Fibroblast of skin of right quadriceps (primary cell): ENCODE measurements at regions not wholly inside any gene's neighbourhood (a gene's known extent, or its start where the extent isn't known, plus 50 kb on each side); places are given as distances from the start of the nearest gene placed in this dataset.
"Not testable (repeated sequence)": the region's sequence is repeated elsewhere in the genome, so short reads cannot be mapped to it uniquely, and the experiment has no call there.

Experiments
- DNase-seq: peaks from one replicate; pipeline ENCODE4 v3.0.0-alpha.2; 2013

DNA sequence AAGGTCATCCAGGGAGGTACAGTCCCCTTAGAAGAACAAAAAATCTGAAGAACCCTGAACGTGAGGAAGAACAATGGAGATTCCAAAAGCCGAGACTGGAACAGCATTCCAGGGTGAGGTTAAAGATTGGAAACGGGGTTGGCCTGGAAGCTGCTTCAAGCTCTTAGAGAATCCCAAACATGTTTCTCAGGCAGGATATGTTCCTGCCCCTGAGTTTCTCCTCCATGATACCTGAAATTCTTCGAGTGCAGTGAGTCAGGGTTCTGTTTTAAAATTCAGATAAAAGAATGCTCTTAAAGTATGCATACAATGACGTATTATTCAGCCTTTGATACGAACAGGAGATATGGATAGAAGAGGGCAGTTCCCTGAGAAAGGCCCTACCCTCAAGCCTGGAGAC is 293.1 kb downstream of the HS3ST3B1 start:
- no peak for DNase-seq

DNA sequence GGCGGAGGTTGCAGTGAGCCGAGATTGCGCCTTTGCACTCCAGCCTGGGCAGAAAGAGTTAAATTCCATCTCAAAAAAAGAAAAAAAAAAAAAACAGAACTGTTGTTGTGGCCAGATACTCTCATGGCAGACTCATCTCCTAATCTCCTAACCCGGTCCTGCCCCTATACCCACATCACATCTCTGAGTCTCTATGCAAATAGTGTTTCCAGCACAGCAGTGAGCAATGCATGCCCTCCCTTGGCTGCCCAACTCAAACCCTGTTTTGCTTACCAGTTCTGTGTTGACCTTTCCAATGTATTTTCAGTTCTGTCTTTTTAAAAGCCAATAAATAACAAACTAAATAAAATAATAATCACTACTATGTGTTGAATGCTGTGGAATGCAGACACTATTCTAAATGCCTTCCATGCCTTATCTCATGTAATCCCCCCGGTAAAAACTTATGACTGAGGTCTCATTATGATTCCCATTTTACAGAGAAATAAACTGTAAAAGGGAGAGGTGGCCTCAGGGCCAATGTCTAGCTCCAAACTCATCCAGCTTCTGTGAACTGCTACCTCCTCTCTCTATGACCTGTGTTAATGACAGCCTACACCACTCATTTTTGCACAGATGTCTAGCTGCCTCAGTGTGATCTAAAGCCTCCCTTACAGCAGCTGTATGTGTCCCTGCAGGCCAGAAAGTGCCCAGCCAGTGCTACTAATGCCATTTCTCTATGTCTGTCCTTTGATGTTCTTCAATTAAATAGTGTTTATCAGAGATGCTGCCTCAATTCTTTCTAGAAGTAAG is 289.8 kb downstream of the HS3ST3B1 start:
- no peak for DNase-seq

DNA sequence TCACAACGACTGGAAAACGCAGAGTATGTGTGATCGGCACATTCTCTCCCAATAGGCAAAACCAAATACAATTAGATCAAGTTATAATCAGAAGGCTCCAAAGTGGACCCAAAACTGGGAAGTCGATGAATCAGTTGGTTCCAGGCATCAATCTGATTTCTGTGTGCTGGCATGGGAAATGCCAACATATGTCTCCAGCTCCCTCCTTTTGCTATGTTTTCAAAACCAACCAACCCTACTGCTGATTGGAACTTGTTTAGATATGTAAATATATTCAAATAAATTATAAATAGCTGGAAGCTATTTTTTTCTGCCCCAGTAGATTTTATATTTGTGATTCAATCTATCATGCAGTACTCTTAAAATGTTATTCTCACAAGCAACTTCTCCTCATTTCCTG is 284.2 kb downstream of the HS3ST3B1 start:
- no peak for DNase-seq

DNA sequence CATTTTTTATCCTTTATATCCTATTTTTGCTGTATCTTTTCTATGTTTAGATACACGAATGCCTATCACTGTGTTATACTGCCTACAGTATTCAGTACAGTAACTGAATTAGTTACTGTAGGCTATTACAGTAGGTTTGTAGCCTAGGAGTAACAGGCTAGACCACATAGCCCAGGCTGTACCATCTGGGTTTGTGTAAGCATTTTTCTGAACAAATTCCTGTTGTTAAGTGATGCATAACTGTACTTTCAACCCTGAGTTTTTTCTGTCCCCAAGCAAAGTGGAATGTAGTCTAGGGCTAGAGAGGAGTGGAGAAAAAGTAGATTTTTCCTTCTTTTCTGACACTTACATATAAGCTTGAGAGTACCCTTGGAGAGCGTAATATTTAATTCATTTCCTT is 282.1 kb downstream of the HS3ST3B1 start:
- DNase-seq, result no peak

DNA sequence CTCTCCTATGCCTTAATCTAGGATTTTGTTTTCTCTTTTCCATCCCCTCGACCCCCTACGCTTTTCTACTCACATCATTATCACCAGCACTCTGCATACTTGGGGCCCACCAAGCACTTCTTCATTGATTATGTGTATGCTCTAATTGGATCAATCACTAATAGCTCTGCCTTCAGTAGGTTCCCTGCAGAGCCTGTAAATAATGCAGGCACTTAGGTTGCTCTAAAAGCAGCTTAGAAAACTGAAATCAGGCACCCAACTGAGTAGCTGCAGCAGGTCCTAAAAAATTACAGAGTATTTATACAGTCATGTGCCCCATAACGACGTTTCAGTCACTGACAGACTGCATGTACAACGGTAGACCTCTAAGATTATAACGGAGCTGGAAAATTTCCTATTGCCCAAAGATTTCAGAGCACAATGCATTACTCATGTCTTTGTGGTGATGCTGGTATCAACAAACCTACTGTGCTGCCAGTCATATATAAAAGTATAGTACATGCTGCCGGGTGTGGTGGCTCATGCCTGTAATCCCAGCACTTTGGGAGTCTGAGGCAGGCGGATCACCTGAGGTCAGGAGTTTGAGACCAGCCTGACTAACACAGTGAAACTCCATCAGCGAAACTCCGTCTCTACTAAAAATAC is 280.4 kb downstream of the HS3ST3B1 start:
- DNase-seq, result no peak

DNA sequence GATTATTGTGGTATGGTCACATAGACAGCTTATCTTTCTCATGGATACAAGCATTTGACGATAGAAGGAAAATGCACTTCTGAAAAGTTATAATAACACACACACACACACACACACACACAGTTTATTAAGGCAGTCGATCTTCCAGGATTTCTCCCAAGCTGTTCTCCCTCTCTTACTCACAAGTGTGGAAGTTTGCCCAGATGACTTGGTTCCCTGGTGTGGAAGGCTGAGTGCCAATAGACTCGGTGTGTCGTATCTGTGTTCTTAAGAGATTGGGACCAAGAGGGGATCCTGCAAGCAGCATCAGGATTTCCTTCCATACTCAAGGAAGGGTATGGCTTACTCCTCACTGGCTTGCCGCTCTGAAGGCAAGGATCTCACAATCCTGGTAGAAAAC is 279.6 kb downstream of the HS3ST3B1 start:
- peak; percentile 37 for DNase-seq

DNA sequence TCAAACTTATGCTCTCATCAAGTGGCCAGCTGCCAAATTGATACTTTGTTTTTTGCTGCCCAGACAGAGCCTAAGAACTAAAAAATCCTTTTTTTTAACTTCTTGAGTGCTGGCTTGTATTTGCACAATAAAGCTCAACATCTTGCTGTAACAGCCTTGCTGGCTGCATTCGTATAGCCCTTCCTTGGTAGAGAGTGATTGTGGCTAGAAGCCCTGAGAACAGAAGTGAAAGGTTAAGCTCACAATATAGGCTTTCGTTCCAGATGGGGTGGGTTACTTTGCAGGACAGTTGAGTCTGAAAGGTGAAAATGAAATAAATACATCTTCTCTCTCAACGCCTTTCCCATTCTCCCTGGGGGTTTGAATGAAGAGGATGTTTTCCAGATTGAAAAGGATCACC is 278.8 kb downstream of the HS3ST3B1 start:
- DNase-seq, result no peak

DNA sequence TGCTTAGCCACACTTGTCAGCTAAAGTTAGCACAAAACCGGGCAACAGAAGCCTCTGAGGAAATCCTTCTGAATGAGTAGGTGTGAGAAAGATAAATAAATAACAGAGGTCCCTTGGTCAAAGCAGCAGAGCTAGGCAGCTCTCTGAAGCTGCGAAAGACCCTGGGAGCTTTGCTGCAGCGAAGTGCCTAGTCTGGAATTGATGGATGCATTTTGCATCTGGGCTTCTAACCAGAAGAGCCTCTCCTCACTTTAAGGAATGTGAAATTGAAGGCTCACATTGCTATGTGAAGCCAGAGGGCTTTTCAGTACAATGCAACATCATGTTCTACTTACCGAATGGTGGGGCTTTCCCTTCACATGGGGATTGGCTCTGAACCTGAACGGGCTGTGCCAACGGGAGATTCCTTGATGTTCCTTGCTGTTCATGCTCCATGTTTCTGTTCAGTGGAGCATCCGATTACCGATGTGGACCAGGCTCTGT is 274.6 kb downstream of the HS3ST3B1 start:
- DNase-seq, result peak; percentile 22

DNA sequence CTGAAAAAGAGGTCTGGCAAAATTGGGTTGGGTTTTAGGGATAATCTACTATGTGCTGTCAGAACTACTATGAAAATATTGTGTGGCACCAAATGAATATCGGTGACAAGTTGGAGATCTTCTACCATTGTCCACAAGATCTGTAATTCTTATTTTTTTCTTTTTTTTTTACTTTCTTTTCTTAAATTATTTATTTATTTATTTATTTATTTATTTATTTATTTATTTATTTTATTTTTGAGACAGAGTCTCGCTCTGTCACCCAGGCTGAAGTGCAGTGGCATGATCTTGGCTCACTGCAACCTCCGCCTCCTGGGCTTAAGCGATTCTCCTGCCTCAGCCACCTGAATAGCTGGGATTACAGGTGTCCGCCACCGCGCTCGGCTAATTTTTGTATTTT is 259.4 kb downstream of the HS3ST3B1 start:
- DNase-seq, result not testable (repeated sequence)

DNA sequence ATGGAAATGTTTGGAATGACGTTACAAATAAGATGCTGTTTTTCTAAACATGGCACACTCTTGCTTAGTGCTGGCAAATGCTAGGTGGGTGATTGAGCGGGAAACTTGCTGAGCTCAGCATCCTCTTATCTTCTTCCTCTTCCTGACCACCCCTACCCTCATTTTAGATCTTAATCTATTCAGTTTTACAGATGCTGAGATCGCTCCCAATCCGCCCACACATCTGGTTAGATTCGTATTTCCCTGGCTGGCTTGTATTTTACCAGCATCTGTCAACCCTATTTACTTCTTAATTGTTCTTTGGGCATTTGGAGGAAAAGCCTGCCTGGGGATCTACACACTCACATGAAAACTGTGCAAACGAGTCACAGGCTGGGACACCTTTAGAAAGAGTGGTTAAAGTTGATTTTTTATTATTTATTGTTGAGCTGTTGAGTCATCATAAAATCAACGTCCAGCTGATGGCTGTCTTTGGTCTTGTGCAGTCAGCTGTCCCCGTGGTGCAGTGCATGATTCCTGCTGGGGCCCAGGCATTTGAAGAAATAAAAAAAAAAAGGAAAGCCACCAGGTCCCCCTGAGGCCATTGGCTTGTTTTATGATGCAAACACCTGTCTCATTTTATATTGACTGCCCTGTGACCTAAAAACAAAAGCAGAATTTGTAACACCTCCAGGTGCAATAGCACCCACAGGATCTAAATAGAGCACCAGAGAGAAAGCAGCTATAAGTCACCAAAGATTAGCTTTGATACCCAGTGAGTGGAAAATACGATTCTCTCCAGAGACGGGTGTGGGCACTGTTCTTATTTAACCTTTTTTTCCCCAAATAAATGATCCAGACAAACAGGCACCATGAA is 258.6 kb downstream of the HS3ST3B1 start:
- DNase-seq, result no peak

DNA sequence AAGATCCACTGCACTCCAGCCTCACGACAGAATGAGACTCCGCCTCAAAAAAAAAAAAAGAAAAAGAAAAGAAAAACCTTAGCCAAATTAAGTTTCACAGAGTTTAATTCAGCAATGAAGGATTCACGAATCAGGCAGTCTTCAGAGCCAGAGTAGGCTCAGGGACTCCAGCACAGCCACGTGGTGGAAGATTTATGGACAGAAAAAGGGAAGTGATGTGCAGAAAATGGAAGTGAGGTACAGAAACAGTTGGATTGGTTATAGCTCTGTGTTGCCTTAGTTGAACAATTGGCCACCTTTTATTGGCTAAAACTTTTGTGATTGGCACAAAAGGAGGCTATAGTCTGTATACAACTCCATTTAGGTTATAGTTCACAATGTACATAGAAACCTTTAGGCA is 256.6 kb downstream of the HS3ST3B1 start:
- DNase-seq, result no peak

DNA sequence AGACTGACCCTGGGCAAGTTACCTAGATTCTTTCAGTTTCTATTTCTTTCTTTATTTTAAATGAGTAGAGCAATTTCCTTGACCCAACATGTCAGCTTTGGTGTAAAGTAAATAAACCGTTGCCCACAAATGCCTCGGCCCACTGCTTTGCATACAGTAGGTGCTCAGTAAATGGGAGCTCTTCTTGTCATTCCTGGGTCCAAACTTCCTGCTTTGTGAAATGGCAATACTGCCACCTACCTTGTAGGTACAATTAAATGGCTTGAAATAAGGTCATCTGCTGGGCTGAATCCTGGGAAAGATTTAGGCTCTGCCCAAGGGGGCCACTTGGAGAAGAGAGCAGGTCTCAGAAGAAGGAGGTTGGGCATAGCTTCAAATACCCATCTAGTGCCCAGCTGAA is 253.0 kb downstream of the HS3ST3B1 start:
- no peak for DNase-seq

DNA sequence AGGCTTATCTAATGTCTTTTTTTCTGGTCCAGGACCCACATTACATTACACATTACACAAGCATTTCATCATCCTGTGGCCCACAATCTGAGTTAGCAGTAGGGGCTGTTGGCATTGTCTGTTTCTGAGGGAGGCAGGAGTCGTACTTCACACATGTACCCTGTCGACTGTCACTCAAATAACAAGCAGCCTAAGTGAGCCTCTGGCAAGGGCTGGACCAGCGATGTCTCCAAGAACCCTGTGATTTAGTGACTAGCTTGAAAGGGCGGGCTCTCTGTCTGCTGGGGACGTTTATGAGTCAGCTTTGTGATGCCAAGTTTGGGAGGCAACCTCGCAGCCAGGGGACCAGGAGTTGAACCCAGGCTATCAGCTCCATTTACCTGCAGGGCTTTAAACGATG is 251.4 kb downstream of the HS3ST3B1 start:
- no peak for DNase-seq

DNA sequence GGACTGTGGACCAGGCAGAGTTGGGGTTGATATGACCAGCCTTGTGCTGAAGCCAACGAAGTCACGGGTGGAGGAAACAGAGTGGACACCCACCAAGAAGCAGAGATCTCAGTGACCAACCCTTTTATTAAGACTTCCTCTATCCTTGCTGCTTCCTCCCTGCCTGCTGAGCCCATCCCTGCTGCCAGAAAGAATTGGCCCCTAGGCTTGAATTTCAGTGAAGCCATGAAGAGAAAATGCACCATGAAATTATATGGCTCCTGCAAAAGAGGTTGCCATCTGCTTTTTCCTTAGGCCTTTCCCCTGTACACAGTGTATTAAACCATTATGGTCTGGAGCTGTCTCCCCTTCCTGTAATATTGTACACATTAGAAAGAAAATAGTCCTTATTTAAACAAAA is 246.7 kb downstream of the HS3ST3B1 start:
- DNase-seq, result no peak

DNA sequence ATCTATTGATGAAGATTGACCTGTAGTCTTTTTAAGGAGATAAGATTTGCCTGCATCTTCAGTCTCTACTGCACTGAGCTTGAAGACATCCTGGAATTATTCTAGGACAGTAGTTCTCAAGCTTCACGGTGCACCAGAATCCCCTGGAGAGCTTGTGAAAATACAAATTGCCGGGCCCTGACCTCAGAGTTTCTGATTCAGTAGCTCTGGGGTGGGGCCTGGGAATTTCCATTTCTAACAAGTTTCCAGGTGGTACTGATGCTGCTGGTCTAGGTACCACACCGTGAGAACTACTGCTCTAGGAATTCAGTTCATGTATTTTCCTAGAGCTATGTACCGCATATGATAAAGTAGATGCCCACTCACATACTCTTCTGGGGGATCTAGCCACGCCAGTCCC is 246.1 kb downstream of the HS3ST3B1 start:
- no peak for DNase-seq

DNA sequence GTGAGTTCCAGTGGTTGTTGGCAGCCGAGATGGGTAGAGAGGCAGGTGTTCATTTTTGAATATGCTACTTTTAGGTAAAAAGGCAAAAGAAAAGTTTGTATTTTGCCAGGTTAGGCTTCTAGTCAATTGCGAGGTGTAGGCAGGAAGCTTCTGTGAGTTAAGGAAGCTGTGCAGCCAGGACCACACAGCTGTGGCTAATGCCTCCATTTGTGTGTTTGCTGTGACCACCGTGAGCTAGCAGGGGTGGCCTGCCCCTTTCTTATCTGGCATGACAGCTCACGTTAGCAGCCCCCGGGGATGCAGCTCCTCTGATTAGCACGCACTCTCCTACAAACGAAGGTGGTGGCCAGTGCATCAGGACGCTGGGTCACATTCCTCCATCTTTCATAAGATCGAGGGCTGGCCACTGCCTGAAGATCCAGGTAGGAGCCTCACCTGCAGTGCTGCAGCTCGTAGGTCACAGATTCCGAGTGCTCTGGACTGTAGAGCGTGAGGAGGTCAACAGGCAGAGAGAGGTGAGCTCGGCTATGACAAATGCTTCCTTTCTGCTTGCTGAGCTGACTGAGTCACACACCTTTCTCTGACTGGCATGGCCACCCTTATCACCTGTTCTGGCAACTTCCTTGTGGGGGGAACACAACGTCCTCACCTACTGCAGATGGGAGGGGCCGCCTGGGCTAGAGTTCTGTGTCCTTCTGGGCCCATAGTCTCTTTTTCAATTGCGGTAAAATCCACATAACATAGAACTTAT is 244.4 kb downstream of the HS3ST3B1 start:
- DNase-seq, result no peak

DNA sequence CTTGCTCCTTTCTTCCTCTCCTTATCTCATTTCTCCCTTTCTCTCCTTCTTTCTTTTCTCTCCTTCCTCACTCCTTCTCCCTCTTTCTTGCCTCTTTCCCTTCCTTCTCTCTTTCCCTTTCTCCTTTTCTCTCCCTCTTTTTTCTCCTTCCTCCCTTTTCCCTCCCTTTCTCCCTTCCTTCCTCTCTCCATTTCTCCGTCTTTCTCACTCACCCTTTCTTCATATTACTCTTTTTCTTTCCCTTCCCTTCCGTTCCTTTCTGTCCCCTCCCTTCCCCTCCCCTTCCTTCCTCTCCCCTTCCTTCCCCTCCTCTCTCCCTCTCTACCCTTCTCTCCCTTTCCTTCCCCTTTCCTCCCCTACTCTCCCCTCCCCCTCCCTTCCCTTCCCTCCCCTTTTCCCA is 240.8 kb downstream of the HS3ST3B1 start:
- no peak for DNase-seq

DNA sequence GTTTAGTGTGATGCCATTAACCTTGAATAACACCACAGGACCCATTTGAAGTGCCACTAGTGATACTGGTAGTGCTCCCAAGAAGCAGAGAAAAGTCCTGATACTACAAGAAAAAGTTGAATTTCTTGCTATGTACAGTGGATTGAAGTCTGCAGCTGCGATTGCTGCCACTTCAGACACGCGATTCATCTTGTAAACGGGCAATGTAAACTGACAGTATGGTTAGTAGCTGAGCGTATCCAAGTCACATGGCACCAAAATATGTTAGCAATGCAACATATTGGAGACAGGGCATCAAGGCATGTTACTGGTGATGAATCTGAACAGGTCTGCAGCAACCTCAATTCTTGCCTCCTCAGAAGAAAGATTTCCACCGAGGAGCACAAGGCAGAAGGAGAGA is 238.9 kb downstream of the HS3ST3B1 start:
- no peak for DNase-seq

DNA sequence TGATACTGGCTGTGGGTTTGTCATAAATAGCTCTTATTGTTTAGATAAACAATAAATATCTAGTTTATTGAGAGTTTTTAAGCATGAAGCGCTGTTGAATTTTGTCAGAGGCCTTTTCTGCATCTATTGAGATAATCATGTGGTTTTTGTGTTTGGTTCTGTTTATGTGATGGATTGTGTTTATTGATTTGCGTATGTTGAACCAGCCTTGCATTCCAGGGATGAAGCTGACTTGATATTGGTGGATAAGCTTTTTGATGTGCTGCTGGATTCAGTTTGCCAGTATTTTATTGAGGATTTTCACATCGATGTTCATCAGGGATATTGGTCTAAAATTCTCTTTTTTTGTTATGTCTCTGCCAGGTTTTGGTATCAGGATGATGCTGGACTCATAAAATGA is 231.4 kb downstream of the HS3ST3B1 start:
- not testable (repeated sequence) for DNase-seq

DNA sequence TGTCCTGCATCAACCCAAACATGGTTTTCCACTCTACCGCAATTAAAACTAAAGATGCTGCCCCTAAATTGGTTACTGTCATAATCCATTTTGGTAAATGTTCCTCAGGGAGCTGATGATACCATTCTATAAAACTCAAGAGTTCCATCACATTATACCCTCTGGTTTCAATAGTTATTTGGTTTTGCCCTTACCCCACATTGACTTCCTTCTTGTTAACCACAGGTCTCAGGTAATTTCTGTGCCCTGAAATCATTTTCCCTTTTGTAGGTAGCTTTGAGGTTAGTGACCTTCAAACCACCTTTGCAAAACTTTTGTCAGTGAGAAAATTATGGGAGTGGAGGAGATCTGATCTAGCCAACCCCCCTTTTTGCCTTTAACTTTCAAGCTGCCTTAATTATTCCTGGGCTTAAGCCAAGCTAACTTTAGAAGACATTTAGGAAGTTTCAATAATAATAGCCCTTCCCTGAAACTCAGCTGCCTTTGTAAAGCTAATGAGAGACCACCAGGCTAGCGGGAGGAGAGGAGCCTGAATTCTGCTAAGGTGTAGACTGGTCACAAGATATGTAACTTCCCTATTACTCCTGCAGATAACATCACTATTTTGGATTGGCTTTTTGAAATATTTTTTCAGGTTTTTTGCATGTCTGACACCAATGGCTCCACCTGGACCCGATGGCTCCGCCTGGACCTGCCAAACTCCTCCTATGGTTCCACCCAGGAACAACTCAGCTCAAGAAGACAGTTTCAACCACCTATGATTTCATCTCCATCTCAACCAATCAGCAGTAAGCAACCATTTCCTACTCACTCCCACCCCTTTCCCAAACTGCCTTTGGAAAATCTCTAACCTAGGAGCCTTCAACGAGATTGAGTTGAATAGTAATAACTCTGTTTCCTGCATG is 224.9 kb downstream of the HS3ST3B1 start:
- no peak for DNase-seq

DNA sequence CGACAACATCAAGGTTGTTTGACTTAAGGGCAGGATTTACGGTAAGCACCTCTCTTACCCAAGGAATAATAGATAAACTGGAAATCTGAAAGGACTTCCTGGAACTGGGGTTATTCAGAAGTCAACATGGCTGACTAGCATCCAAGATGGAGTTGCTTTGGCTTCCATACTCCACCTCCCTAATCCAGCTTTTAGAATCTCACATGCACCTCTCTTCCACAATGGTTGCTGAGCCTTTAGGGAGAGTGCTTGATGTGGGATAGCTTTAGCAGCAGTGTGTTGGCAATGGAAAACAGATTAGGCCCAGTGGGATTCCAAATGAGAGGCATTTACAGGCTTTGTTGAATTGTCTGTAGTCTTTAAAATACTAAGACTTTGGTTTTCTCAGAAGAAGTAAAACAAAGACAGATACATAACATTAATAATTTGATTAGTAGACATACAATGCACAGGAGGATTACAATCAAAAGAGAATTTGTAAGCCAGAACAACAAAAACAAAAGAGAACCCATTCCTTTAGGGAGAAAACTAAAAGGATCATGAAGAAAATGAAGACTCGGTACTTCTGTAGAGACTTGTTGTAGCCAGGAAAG is 222.0 kb downstream of the HS3ST3B1 start:
- no peak for DNase-seq
